ENCODE measurements at regions not wholly inside any gene's neighbourhood (a gene's known extent, or its start where the extent isn't known, plus 50 kb on each side); places are given as distances from the start of the nearest gene placed in this dataset.
"Not testable (repeated sequence)": the region's sequence is repeated elsewhere in the genome, so short reads cannot be mapped to it uniquely, and the experiment has no call there.

GRCh38 chr10:43834751-43835150 lies 186.1 kb upstream of the ZNF32 start:
- not testable (repeated sequence) for DNase-seq; H3K36me3 ChIP-seq (ENCODE audit: control insufficient read depth, insufficient read depth, low read length); H3K4me1 ChIP-seq (ENCODE audit: control insufficient read depth, insufficient read depth, low read length, poor library complexity, severe bottlenecking); H3K4me3 ChIP-seq (ENCODE audit: insufficient read depth, low read depth, low read length, poor library complexity, severe bottlenecking); H3K27me3 ChIP-seq (replicated peaks; ENCODE audit: control insufficient read depth, insufficient read depth, low read length, poor library complexity, severe bottlenecking); H3K27ac ChIP-seq (ENCODE audit: insufficient read depth, low read length, poor library complexity, severe bottlenecking); H3K9me3 ChIP-seq (ENCODE audit: control insufficient read depth, low read length)

DNA sequence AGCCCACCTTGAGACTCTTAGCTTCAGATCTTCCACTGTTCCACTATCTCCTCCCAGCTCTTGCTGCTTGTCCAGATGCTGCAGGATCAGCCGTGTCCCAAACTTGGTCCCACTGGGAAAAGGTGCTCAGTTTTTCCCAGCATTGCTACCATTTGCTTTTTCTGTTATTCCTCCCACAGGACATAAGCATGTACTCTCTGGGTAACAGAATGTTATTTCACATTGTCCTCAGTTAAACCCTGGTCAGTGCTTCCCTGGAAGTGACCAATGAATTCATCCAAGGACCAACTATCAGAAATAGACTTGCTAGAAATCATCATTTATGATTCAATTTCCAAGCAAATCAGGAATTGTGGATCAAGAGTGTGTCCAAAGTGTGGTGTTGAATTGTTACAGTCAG lies 179.2 kb upstream of the ZNF32 start:
- no peak for DNase-seq
- Histone ChIP-seq H3K36me3 (ENCODE audit: control insufficient read depth, insufficient read depth, low read length) (no peaks in the 10 kb centered on the region), H3K4me3 (ENCODE audit: insufficient read depth, low read depth, low read length, poor library complexity, severe bottlenecking) (no peak overlapping the region)

GRCh38 chr10:43825984-43826383 lies 177.3 kb upstream of the ZNF32 start:
- no peak overlapping the region for H3K4me3 ChIP-seq (ENCODE audit: insufficient read depth, low read depth, low read length, poor library complexity, severe bottlenecking)
- no peaks in the 10 kb centered on the region for H3K36me3 ChIP-seq (ENCODE audit: control insufficient read depth, insufficient read depth, low read length)
- no peak for DNase-seq
- no peaks in the 10 kb centered on the region for H3K27me3 ChIP-seq (replicated peaks; ENCODE audit: control insufficient read depth, insufficient read depth, low read length, poor library complexity, severe bottlenecking)
- no peaks in the 10 kb centered on the region for H3K4me1 ChIP-seq (ENCODE audit: control insufficient read depth, insufficient read depth, low read length, poor library complexity, severe bottlenecking)
- H3K27ac ChIP-seq (ENCODE audit: insufficient read depth, low read length, poor library complexity, severe bottlenecking) = no peak overlapping the region
- H3K9me3 ChIP-seq (ENCODE audit: control insufficient read depth, low read length) = no peaks in the 10 kb centered on the region

More for the DNA sequence above, 179.2 kb upstream of the ZNF32 start:
- Histone ChIP-seq H3K9me3 (ENCODE audit: control insufficient read depth, low read length) (no peaks in the 10 kb centered on the region), H3K27me3 (replicated peaks; ENCODE audit: control insufficient read depth, insufficient read depth, low read length, poor library complexity, severe bottlenecking) (no peaks in the 10 kb centered on the region), H3K27ac (ENCODE audit: insufficient read depth, low read length, poor library complexity, severe bottlenecking) (no peak overlapping the region), H3K4me1 (ENCODE audit: control insufficient read depth, insufficient read depth, low read length, poor library complexity, severe bottlenecking) (no peaks in the 10 kb centered on the region)

DNA sequence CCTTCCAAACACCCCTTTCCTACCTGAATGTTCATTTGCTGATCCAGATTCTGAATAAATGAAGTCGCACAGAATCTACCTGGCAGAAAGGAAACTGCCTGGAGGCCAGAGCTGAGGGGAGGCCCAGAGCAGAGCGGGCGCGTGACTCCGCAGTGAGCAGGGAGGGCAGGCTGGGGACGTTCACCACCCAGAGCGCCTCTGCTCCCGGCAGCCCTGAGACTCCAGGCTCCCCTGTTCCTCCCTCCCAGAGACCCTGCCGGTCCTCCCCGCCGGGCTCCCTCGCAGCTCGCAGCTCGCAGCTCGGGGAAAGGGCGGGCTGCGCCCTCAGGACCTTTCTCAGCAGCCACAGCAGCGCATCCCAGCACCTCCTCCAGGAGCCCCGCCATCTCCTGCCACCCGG lies 176.7 kb upstream of the ZNF32 start:
- H3K4me3 ChIP-seq (ENCODE audit: insufficient read depth, low read depth, low read length, poor library complexity, severe bottlenecking) = no peak overlapping the region

GRCh38 chr10:43824934-43825333 lies 176.3 kb upstream of the ZNF32 start:
- no peaks in the 10 kb centered on the region for H3K27me3 ChIP-seq (replicated peaks; ENCODE audit: control insufficient read depth, insufficient read depth, low read length, poor library complexity, severe bottlenecking)
- no peaks in the 10 kb centered on the region for H3K4me1 ChIP-seq (ENCODE audit: control insufficient read depth, insufficient read depth, low read length, poor library complexity, severe bottlenecking)
- no peak for DNase-seq
- H3K9me3 ChIP-seq (ENCODE audit: control insufficient read depth, low read length) = no peaks in the 10 kb centered on the region
- no peaks in the 10 kb centered on the region for H3K36me3 ChIP-seq (ENCODE audit: control insufficient read depth, insufficient read depth, low read length)
- no peak overlapping the region for H3K4me3 ChIP-seq (ENCODE audit: insufficient read depth, low read depth, low read length, poor library complexity, severe bottlenecking)
- no peak overlapping the region for H3K27ac ChIP-seq (ENCODE audit: insufficient read depth, low read length, poor library complexity, severe bottlenecking)

More for the DNA sequence above, 176.7 kb upstream of the ZNF32 start:
- no peak for DNase-seq
- no peak overlapping the region for H3K27ac ChIP-seq (ENCODE audit: insufficient read depth, low read length, poor library complexity, severe bottlenecking)
- no peaks in the 10 kb centered on the region for H3K27me3 ChIP-seq (replicated peaks; ENCODE audit: control insufficient read depth, insufficient read depth, low read length, poor library complexity, severe bottlenecking)
- no peaks in the 10 kb centered on the region for H3K9me3 ChIP-seq (ENCODE audit: control insufficient read depth, low read length)
- no peaks in the 10 kb centered on the region for H3K4me1 ChIP-seq (ENCODE audit: control insufficient read depth, insufficient read depth, low read length, poor library complexity, severe bottlenecking)
- H3K36me3 ChIP-seq (ENCODE audit: control insufficient read depth, insufficient read depth, low read length) = no peaks in the 10 kb centered on the region

DNA sequence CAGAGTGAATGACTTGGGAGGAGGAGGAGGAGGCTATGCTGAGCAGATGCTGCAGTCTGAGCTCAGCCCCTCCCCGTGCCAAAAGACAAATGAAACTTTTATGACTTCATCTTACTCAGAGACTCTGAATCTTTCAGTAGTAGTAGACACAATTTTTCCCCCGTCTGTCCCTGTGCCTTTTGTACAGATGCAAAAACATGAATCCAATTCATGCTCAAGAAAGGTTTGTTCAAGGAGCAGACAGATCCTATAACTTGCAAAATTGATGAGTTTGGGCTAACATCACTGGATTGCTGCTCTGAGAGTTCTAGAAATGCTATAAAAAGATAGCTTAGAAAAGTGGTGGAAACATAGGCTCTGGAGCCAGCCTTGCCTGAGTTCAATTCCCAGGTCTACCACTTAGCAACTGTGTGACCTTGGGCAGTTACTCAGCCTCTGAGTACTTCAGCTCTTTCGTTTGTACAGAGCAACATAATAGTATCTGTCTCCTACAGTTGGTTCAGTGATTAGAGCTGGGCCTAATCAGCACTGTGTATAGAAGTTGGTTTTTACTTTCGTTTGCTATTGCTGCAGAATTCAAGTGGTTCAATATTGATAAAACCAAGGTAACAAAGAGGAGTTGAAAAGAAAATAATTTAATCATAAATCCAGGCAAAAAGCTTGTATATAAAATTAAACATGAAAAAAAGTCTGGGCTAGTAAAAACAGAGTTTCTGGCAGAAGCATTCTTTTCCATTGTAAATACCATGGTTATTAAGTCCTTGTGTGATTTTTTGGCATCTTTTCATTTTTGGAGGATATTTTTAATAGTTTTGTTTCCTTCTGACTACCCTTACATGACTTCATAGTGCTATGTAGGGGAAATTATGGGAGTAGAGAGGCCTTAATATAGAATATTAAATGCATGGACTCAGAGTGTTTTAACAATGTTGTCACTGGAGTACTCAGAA lies 174.2 kb upstream of the ZNF32 start:
- H3K9me3 ChIP-seq (ENCODE audit: control insufficient read depth, low read length) = no peaks in the 10 kb centered on the region
- no peak overlapping the region for H3K4me3 ChIP-seq (ENCODE audit: insufficient read depth, low read depth, low read length, poor library complexity, severe bottlenecking)

DNA sequence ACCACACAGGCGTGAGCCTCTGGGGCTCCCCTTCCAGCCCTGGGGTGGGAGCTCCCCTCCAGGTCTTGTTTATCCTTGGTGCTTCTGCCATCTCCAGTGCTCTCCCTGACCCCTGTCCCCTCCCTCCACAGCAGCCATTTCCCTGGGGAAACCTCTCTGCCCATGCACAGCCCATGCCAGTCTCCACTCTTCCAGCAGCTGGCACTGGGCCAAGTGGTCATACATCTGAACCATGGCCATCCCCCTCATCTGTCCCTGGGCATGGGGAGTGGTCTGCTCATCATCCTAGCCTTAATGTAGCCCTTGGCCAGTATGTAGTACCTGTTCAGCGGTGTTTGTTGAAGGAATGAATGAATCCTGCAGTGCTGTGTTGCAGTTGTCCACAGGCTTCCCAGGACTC lies 172.4 kb upstream of the ZNF32 start:
- H3K36me3 ChIP-seq (ENCODE audit: control insufficient read depth, insufficient read depth, low read length) = no peaks in the 10 kb centered on the region
- no peak overlapping the region for H3K27ac ChIP-seq (ENCODE audit: insufficient read depth, low read length, poor library complexity, severe bottlenecking)
- H3K4me1 ChIP-seq (ENCODE audit: control insufficient read depth, insufficient read depth, low read length, poor library complexity, severe bottlenecking) = peaks cover 7% of the 10 kb centered on the region
- no peak overlapping the region for H3K4me3 ChIP-seq (ENCODE audit: insufficient read depth, low read depth, low read length, poor library complexity, severe bottlenecking)
- no peaks in the 10 kb centered on the region for H3K27me3 ChIP-seq (replicated peaks; ENCODE audit: control insufficient read depth, insufficient read depth, low read length, poor library complexity, severe bottlenecking)
- DNase-seq = no peak
- H3K9me3 ChIP-seq (ENCODE audit: control insufficient read depth, low read length) = no peaks in the 10 kb centered on the region

More for the DNA sequence above, 174.2 kb upstream of the ZNF32 start:
- Histone ChIP-seq H3K27ac (ENCODE audit: insufficient read depth, low read length, poor library complexity, severe bottlenecking) (no peak overlapping the region), H3K36me3 (ENCODE audit: control insufficient read depth, insufficient read depth, low read length) (no peaks in the 10 kb centered on the region), H3K27me3 (replicated peaks; ENCODE audit: control insufficient read depth, insufficient read depth, low read length, poor library complexity, severe bottlenecking) (no peaks in the 10 kb centered on the region), H3K4me1 (ENCODE audit: control insufficient read depth, insufficient read depth, low read length, poor library complexity, severe bottlenecking) (no peaks in the 10 kb centered on the region)
- no peak for DNase-seq

GRCh38 chr10:43820663-43821062 lies 172.0 kb upstream of the ZNF32 start:
- Histone ChIP-seq H3K9me3 (ENCODE audit: control insufficient read depth, low read length) (no peaks in the 10 kb centered on the region), H3K27me3 (replicated peaks; ENCODE audit: control insufficient read depth, insufficient read depth, low read length, poor library complexity, severe bottlenecking) (no peaks in the 10 kb centered on the region), H3K27ac (ENCODE audit: insufficient read depth, low read length, poor library complexity, severe bottlenecking) (no peak overlapping the region), H3K4me1 (ENCODE audit: control insufficient read depth, insufficient read depth, low read length, poor library complexity, severe bottlenecking) (peaks cover 10% of the 10 kb centered on the region), H3K4me3 (ENCODE audit: insufficient read depth, low read depth, low read length, poor library complexity, severe bottlenecking) (no peak overlapping the region), H3K36me3 (ENCODE audit: control insufficient read depth, insufficient read depth, low read length) (no peaks in the 10 kb centered on the region)
- DNase-seq = no peak

DNA sequence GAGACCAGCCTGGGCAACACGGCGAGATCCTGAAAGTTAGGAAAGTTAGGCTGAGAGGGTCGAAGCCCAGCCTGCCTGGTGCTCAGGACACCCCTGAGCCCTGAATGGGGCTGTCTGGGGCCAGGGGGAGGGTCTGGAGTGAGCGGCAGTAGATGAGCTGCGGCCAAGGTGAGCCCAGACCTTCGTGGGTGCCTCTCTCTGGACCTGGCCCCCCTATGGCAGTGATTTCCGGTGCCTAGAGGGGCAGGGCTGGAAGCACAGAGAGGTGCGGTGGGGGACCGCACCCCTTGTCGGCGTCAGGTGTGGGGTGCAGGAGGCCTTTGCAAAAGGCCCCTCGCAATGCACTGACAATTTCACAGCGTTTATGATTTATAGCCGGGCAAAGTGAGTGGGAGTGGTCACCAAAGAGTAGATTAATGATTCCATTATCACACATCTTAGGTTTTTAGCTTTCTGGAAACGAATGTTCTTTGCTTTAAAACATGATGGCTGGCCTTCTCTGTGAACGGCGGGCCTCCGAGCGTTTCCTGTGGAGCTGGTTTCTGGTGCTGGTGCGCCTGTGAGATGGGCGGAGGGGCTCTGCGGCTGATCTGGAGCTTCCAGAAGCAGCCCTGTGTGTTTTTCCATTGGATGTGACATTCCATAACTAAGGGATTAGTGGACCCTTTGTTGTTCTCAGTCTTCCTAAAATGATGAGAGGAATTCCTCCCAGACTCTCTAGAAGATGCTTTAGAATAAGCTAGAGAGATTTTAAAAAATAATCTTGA lies 171.0 kb upstream of the ZNF32 start:
- H3K27me3 ChIP-seq (replicated peaks; ENCODE audit: control insufficient read depth, insufficient read depth, low read length, poor library complexity, severe bottlenecking) = no peaks in the 10 kb centered on the region
- peaks cover 15% of the 10 kb centered on the region for H3K4me1 ChIP-seq (ENCODE audit: control insufficient read depth, insufficient read depth, low read length, poor library complexity, severe bottlenecking)
- H3K36me3 ChIP-seq (ENCODE audit: control insufficient read depth, insufficient read depth, low read length) = no peaks in the 10 kb centered on the region
- H3K27ac ChIP-seq (ENCODE audit: insufficient read depth, low read length, poor library complexity, severe bottlenecking) = no peak overlapping the region
- H3K9me3 ChIP-seq (ENCODE audit: control insufficient read depth, low read length) = no peaks in the 10 kb centered on the region
- DNase-seq = no peak
- no peak overlapping the region for H3K4me3 ChIP-seq (ENCODE audit: insufficient read depth, low read depth, low read length, poor library complexity, severe bottlenecking)

DNA sequence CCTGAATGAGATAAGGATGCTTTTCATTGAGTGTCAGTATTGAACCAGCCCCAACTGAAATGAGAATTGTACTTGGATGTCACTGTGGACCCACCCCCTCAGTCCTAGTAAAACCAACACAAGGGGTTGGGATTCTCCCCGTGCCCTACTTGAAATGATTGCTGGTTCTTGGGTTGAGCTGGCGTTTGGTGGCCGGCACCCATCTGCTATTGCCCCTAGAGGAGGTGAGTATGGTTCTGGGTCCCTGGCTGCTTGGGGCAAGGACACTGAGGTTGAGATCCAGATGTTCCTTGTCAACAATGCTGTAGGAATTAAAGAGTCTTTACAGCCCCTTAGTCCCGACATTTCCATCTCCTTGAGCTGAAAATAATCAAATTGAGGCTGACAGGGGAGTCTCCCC lies 170.0 kb upstream of the ZNF32 start:
- peaks cover 15% of the 10 kb centered on the region for H3K4me1 ChIP-seq (ENCODE audit: control insufficient read depth, insufficient read depth, low read length, poor library complexity, severe bottlenecking)
- H3K27ac ChIP-seq (ENCODE audit: insufficient read depth, low read length, poor library complexity, severe bottlenecking) = no peak overlapping the region
- H3K27me3 ChIP-seq (replicated peaks; ENCODE audit: control insufficient read depth, insufficient read depth, low read length, poor library complexity, severe bottlenecking) = no peaks in the 10 kb centered on the region
- no peaks in the 10 kb centered on the region for H3K9me3 ChIP-seq (ENCODE audit: control insufficient read depth, low read length)
- DNase-seq = no peak
- no peak overlapping the region for H3K4me3 ChIP-seq (ENCODE audit: insufficient read depth, low read depth, low read length, poor library complexity, severe bottlenecking)
- H3K36me3 ChIP-seq (ENCODE audit: control insufficient read depth, insufficient read depth, low read length) = no peaks in the 10 kb centered on the region
